CD14-positive monocyte (primary cell): ENCODE measurements at regions not wholly inside any gene's neighbourhood (a gene's known extent, or its start where the extent isn't known, plus 50 kb on each side); places are given as distances from the start of the nearest gene placed in this dataset.
"Not testable (repeated sequence)": the region's sequence is repeated elsewhere in the genome, so short reads cannot be mapped to it uniquely, and the experiment has no call there.

ENCODE experiments used
- DNase-seq, 3 donors: peaks; one replicate each; pipeline ENCODE4 v3.0.0-alpha.2; 2011 to 2022
- H2AFZ ChIP-seq: 2 replicates; pipeline ENCODE4 v1.6.0; 2012; ENCODE audit warnings: mild to moderate bottlenecking, low read depth, low read length, inconsistent platforms; ENCODE audit not compliant: insufficient read depth, poor library complexity, severe bottlenecking
- H3K27ac ChIP-seq, 2 donors: 1 replicate in 1 of 2; 2 replicates in 1 of 2; pipeline ENCODE4 v1.5.1; 2012 to 2013; ENCODE audit warnings: low read length in 2 of 2, control low read depth in 1 of 2, inconsistent platforms in 1 of 2, low read depth in 1 of 2, mild to moderate bottlenecking in 1 of 2
- H3K27me3 ChIP-seq, 2 donors: one replicate each; pipeline versions ENCODE4 v1.6.0 to v1.6.1; 2011 to 2013; ENCODE audit warnings: low read length in 2 of 2; ENCODE audit not compliant: control insufficient read depth in 2 of 2, insufficient read depth in 2 of 2
- H3K36me3 ChIP-seq, 2 donors: replicated peaks in 1 of 2; 1 replicate in 1 of 2; 2 replicates in 1 of 2; pipeline versions ENCODE4 v1.5.1 to v1.6.1; 2012 to 2013; ENCODE audit warnings: low read length in 2 of 2, control low read depth in 1 of 2, inconsistent platforms in 1 of 2, mild to moderate bottlenecking in 1 of 2; ENCODE audit not compliant: insufficient read depth in 2 of 2, control insufficient read depth in 1 of 2
- H3K4me1 ChIP-seq, 2 donors: 1 replicate in 1 of 2; 2 replicates in 1 of 2; pipeline versions ENCODE4 v1.5.1 to v1.6.1; 2012 to 2013; ENCODE audit warnings: low read length in 2 of 2, control low read depth in 1 of 2, inconsistent platforms in 1 of 2, mild to moderate bottlenecking in 1 of 2, moderate library complexity in 1 of 2; ENCODE audit not compliant: insufficient read depth in 2 of 2, control insufficient read depth in 1 of 2
- H3K4me2 ChIP-seq: replicated peaks from 2 replicates; pipeline ENCODE3; 2012; ENCODE audit warnings: low read length, moderate library complexity, mild to moderate bottlenecking; ENCODE audit not compliant: poor library complexity, severe bottlenecking; ENCODE audit errors: extremely low read depth
- H3K4me3 ChIP-seq, 3 experiments: fragments of 200-600 bp in 1 of 3; sonication (generic) in 1 of 3; replicated peaks in 1 of 3; 1 replicate in 2 of 3; 2 replicates in 1 of 3; pipeline ENCODE4 v1.5.1; 2011 to 2013; ENCODE audit warnings: low read length in 3 of 3, mild to moderate bottlenecking in 3 of 3, control low read depth in 2 of 3, low read depth in 2 of 3, inconsistent platforms in 1 of 3, moderate library complexity in 1 of 3
- H3K79me2 ChIP-seq: 2 replicates; pipeline ENCODE4 v1.6.0; 2012; ENCODE audit warnings: mild to moderate bottlenecking, control low read depth, inconsistent platforms, low read length, moderate library complexity; ENCODE audit not compliant: insufficient read depth
- H3K9ac ChIP-seq: 2 replicates; pipeline ENCODE4 v1.6.0; 2017; ENCODE audit warnings: low read length, mild to moderate bottlenecking; ENCODE audit not compliant: insufficient read depth, poor library complexity, severe bottlenecking
- H3K9me3 ChIP-seq, 2 donors: replicated peaks in 1 of 2; 1 replicate in 1 of 2; 2 replicates in 1 of 2; pipeline versions ENCODE4 v1.5.1 to v1.6.1; 2012 to 2013; ENCODE audit warnings: low read length in 2 of 2, control low read depth in 1 of 2; ENCODE audit not compliant: control insufficient read depth in 1 of 2, insufficient read depth in 1 of 2
- H4K20me1 ChIP-seq: 2 replicates; pipeline ENCODE4 v1.6.0; 2012; ENCODE audit warnings: mild to moderate bottlenecking, low read length, control low read depth, moderate library complexity; ENCODE audit not compliant: insufficient read depth
- H3K27ac Mint-ChIP-seq, 7 donors: one replicate each; pipeline ENCODE4 v1.8.0; 2020; ENCODE audit warnings: mild to moderate bottlenecking in 7 of 7, mixed read lengths in 7 of 7, moderate library complexity in 6 of 7, inconsistent platforms in 2 of 7
- H3K27me3 Mint-ChIP-seq, 3 donors: one replicate each; pipeline ENCODE4 v1.8.0; 2021 to 2022; ENCODE audit warnings: low read depth in 3 of 3, mild to moderate bottlenecking in 3 of 3, mixed read lengths in 3 of 3, moderate library complexity in 3 of 3, inconsistent platforms in 1 of 3
- H3K36me3 Mint-ChIP-seq, 2 donors: one replicate each; pipeline ENCODE4 v1.8.0; 2020; ENCODE audit warnings: mixed read lengths in 2 of 2, inconsistent platforms in 1 of 2, mild to moderate bottlenecking in 1 of 2
- H3K4me1 Mint-ChIP-seq: one replicate; pipeline ENCODE4 v1.8.0; 2020; ENCODE audit warnings: mild to moderate bottlenecking, mixed read lengths
- H3K4me3 Mint-ChIP-seq, 2 donors: one replicate each; pipeline ENCODE4 v1.8.0; 2020; ENCODE audit warnings: mild to moderate bottlenecking in 2 of 2, mixed read lengths in 2 of 2, moderate library complexity in 1 of 2
- H3K9me3 Mint-ChIP-seq, 7 donors: one replicate each; pipeline ENCODE4 v1.8.0; 2020 to 2022; ENCODE audit warnings: mixed read lengths in 7 of 7, mild to moderate bottlenecking in 6 of 7, moderate library complexity in 6 of 7, inconsistent platforms in 2 of 7
- CTCF ChIP-seq: fragments of 200-600 bp; IDR thresholded peaks from one replicate; pipeline ENCODE4 v1.8.0; 2022; ENCODE audit warnings: antibody characterized with exemption, mild to moderate bottlenecking
- WGBS: methylation state at CpG from one replicate; pipeline ENCODE4 v1.1.5; 2013; ENCODE audit warnings: missing lambda C conversion rate; ENCODE audit not compliant: insufficient coverage; 5-methylcytosine and 5-hydroxymethylcytosine counted together
- intact Hi-C, 2 donors: fragments of 100-400 bp; cut with micrococcal nuclease; formaldehyde crosslinking; loops; one replicate each; pipeline versions ENCODE4 v1.15.0 to v1.15.1; 2023

GRCh38 chr1:94298861-94299260 lies 61.5 kb upstream of the ARHGAP29 start:
- Histone ChIP-seq H3K36me3 (no peaks in the 10 kb centered on the region), H3K4me1 (peaks cover 80 to 89% of the 10 kb centered on the region in 2 donors), H3K4me3 (peak overlapping the region in 1 of 3 experiments; percentile 26), H3K27ac (peak overlapping the region in 1 of 2 donors; percentile 65), H3K4me2 (peak overlapping the region; percentile 48), H3K9ac (no peak overlapping the region), H3K79me2 (no peaks in the 10 kb centered on the region), H3K9me3 (no peaks in the 10 kb centered on the region), H4K20me1 (no peaks in the 10 kb centered on the region), H3K27me3 (no peaks in the 10 kb centered on the region), H2AFZ (no peak overlapping the region)
- Mint-ChIP-seq H3K4me1 (peaks cover 54% of the 10 kb centered on the region), H3K9me3 (peaks cover 0 to 3% (median 0%) of the 10 kb centered on the region in 7 donors), H3K36me3 (peaks cover 0 to 4% of the 10 kb centered on the region in 2 donors), H3K27ac (peak overlapping the region in 6 of 7 donors; percentile 49 to 85 (median 82)), H3K4me3 (peak overlapping the region in 1 of 2 donors; percentile 69), H3K27me3 (no peaks in the 10 kb centered on the region)
- DNase-seq = peak; percentile 19 to 58 (median 21)
- WGBS = no CpG with 5 or more reads among the region's 2 CpGs
- no peak for TF ChIP-seq CTCF
- intact Hi-C loops = no loop called here

GRCh38 chr1:94296018-94296417 lies 58.6 kb upstream of the ARHGAP29 start:
- no peaks in the 10 kb centered on the region for H3K27me3 ChIP-seq
- peaks cover 52 to 61% of the 10 kb centered on the region in 2 donors for H3K4me1 ChIP-seq
- no peaks in the 10 kb centered on the region for H3K79me2 ChIP-seq
- Mint-ChIP-seq H3K4me1 (peaks cover 26% of the 10 kb centered on the region), H3K36me3 (no peaks in the 10 kb centered on the region), H3K9me3 (peaks cover 0 to 4% (median 0%) of the 10 kb centered on the region in 7 donors), H3K27me3 (peaks cover 0 to 3% (median 2%) of the 10 kb centered on the region in 3 donors), H3K4me3 (no peak overlapping the region), H3K27ac (no peak overlapping the region)
- H3K4me2 ChIP-seq = no peak overlapping the region
- no peaks in the 10 kb centered on the region for H4K20me1 ChIP-seq
- no peak for DNase-seq
- H3K9me3 ChIP-seq = no peaks in the 10 kb centered on the region
- H3K36me3 ChIP-seq = no peaks in the 10 kb centered on the region
- H3K9ac ChIP-seq = no peak overlapping the region
- no peak overlapping the region for H3K27ac ChIP-seq
- intact Hi-C loops = no loop called here
- no peak overlapping the region for H3K4me3 ChIP-seq
- 100% methylated on average over 2 of the region's 5 CpGs for WGBS
- H2AFZ ChIP-seq = no peak overlapping the region
- TF ChIP-seq CTCF = no peak

GRCh38 chr1:94292978-94293377 lies 55.6 kb upstream of the ARHGAP29 start:
- H3K4me3 Mint-ChIP-seq, DNase-seq, intact Hi-C loops, H2AFZ ChIP-seq, H3K36me3 ChIP-seq, H3K36me3 Mint-ChIP-seq, H3K4me3 ChIP-seq, H3K9me3 ChIP-seq, H4K20me1 ChIP-seq, H3K27ac ChIP-seq, H3K79me2 ChIP-seq, H3K9me3 Mint-ChIP-seq, H3K27me3 ChIP-seq, H3K9ac ChIP-seq, H3K4me2 ChIP-seq: not testable (repeated sequence)
- Mint-ChIP-seq H3K4me1 (peaks cover 10% of the 10 kb centered on the region), H3K27me3 (peaks cover 2 to 12% (median 4%) of the 10 kb centered on the region in 3 donors), H3K27ac (peak overlapping the region in 1 of 7 donors; percentile 31)
- H3K4me1 ChIP-seq = peaks cover 30 to 31% of the 10 kb centered on the region in 2 donors
- WGBS = over 99% methylated on average over 8 of the region's 8 CpGs
